GOT3 (cell line): ENCODE measurements at regions not wholly inside any gene's neighbourhood (a gene's known extent, or its start where the extent isn't known, plus 50 kb on each side); places are given as distances from the start of the nearest gene placed in this dataset.
"Not testable (repeated sequence)": the region's sequence is repeated elsewhere in the genome, so short reads cannot be mapped to it uniquely, and the experiment has no call there.

Source experiments
- DNase-seq: peaks from one replicate; lab custom pipeline; 2025; ENCODE audit warnings: mixed read lengths; lab: John Stamatoyannopoulos, UW

DNA sequence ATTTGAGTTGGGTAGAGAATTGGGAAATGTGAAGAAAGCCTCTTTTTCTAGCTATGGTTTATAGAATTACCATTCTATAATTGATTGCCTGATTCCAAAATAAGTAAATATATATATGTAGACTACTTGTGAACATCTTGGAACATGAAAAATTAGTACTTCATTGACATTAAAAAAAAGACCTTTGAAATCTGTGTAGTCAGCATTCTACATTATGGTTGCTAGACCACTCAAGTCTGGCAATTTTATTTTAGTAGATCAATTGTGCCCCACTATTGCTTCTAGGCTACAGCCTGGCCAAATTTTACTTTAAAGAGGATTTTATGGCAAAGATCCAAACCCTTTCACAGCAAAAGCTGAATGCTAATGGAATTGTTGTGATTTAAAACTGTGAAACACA lies 279.8 kb downstream of the IKZF2 start:
- no peak for DNase-seq

DNA sequence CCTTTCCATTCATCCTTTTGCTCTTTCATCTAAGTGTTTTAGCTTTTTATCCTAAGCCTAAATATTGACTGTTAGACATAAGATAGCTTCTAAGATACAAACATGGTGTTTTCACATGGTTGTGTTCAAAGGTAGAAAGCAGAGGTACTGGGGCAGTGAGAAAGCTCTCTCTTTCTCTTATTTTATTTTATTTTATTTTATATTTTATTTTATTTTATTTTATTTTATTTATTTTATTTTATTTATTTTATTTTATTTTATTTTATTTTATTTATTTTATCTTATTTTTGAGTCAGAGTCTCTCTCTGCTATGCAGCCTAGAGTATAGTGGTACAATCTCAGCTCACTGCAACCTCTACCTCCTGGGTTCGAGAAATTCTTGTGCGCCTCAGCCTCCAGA lies 287.2 kb downstream of the IKZF2 start:
- DNase-seq = no peak

DNA sequence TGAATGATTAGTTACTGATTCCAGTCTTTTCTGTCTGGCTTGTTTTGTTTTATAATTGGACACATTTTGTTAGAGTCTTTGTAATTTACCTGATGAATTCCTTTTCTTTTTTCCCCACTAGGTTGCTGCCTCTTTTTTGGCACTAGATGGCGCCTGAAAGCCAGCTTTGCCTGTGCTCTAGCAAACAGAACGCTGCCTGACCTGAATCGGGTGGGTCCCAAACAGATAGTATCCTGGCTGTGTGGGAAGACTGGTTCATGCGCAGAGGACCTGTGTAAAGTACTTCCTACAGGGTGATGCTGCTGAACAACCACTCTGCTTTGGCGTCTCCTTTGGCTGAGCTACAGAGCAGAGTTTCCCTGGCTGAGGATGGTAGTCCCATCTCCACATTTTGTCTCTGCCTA lies 288.2 kb downstream of the IKZF2 start:
- no peak for DNase-seq

DNA sequence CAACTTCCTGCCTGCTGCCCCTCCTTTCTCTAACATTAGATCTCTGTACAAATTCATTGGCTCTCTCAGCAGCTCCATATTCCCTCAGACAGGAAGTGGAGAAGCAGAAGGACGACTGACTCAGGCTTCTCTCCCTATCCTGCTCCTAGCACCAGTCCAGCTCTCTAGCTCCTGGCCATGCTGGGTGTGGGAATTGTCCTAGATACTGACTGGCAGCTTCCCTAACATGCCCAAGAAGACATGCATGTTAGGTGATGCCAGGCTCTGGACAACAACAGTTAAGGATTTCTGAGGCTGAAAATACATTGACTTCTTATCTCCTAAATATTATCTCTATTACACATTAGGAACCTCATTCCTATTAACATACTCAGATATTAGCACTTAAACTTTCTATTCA lies 292.9 kb downstream of the IKZF2 start:
- no peak for DNase-seq

DNA sequence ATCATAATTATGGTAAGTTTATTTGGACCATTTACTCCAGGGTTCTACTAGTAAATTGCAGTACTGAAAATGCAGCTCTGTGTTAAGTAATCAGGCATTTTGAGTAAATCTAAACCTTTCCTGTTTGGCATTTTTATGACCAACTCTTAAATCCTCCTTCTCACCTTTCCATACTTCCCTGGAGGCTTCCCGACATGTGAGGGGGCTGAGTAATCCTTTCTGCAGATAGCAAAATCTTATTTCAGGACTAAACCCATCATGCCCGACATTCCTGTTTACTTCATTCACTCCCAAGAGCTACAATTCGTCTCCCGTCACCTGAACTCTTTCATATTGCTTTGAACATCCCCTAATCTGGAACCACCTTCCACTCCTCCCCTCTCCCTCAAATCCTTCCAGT lies 296.6 kb downstream of the IKZF2 start:
- no peak for DNase-seq

DNA sequence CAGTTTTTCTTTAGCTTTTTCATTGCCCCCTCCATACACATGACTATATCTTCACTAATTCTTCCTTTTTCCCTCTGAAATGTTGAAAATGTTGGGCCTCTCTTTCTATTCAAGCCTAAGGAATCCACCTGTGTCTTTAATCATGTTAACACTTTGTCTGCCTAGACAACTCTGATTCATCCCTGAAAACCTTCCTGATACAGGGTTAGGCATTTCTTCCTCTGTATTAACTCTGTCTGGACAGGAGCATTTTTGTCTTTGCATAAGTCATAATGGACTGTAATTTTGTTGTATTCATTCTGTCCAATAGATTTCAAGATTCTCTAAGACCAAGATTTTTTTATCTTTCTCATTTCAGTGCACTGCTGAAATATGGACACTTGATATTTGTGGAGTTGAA lies 297.3 kb downstream of the IKZF2 start:
- no peak for DNase-seq

DNA sequence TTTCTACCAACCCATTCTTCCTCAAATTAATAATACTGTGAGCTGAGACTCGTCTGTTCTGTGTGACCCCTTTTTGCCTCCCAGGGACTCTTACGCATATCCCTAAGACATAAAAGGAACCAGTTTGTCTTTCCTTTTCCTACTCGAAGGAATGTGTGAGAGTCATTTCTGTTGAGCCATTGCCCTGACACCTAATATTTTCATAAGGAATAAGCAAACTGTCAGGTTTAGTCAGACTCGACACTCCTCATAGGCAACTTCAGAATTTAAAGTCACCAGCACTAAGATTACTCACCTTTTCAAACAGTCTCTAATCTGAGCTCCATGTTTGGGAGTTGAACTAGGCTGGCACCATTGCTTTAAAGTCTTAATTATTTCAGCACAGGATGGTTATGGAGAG lies 305.5 kb downstream of the IKZF2 start:
- no peak for DNase-seq

DNA sequence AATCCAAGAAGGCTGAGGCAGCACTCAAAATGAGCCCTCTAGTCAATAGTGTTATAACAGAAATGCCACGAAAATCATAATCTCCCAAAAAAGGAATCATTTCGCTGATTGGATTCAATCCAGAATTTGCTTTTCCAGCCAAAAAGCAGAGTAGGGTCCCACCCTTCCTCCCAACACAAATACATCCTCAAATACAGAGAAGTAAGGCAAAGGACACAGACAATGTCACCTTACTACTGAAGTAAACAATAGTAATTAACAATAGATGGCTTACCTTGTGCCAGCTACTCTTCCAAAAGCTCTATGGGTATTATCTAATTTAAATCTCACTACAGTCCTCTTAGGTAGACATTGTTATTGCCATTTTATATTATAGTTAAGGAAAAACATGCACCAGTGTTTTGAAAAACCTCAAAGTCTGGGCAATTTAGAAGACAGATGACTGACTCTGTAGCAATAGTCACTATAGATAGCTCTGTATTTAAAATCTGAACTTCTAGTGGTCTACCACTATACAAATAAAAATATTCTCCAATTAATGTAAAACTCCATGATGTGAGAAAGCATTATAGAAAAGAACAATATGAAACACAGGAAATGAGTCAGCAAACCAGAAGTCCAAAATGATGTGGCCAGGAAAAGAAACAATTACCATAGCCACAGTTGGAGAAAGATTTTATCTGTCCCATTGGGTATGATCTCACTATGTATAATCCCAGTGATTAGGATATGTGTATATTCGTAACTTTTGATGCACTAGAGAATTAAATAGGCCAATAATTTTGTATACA lies 305.0 kb upstream of the ERBB4 start:
- no peak for DNase-seq

DNA sequence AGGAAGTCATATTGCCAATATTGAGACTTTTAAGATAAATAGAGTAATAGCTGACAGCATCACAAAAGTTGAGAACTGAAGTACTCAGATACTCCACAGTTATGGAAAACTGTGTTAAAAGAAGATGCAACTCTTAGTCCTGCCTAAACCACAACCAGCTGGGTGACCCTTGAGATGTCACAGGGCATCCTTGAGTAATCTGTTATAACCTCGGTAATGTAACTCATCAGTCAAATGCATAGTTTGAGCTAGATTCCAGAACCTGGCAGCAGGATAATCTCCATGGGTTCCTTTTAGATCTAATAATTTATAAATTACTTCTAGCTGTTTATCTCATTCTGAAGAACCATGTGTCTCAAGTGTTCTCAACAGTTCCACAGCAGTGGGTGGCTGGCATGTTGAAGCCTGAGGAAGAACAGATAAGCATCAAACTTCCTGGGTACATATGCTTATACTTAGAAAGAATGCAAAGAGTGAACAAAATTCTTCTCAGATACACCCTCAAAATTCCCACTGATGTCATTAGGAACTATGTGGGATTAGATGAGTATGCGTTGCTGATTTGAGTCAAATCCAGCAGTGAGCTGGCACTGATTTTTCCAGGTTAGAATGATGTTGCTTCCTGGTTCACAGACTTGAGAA lies 304.1 kb upstream of the ERBB4 start:
- DNase-seq = no peak

DNA sequence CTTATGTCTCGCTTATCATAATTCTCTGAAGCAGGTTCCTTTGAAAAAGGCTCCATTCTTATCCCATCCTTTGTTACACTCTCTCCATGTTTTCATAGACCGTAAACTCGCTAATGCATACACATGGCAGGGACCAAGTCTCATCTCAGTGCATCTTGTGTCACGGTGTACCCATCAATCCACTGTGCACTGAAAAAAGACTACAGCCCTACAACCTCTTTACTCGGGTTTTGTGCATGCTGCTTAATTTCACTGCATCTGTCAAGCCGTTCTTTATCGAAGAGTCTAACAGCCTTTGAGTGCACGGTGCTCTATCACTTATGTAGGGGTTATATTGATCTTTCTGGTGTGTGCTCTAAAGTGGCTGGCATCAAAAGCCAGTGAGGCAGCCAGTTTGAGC lies 302.9 kb upstream of the ERBB4 start:
- DNase-seq = no peak

DNA sequence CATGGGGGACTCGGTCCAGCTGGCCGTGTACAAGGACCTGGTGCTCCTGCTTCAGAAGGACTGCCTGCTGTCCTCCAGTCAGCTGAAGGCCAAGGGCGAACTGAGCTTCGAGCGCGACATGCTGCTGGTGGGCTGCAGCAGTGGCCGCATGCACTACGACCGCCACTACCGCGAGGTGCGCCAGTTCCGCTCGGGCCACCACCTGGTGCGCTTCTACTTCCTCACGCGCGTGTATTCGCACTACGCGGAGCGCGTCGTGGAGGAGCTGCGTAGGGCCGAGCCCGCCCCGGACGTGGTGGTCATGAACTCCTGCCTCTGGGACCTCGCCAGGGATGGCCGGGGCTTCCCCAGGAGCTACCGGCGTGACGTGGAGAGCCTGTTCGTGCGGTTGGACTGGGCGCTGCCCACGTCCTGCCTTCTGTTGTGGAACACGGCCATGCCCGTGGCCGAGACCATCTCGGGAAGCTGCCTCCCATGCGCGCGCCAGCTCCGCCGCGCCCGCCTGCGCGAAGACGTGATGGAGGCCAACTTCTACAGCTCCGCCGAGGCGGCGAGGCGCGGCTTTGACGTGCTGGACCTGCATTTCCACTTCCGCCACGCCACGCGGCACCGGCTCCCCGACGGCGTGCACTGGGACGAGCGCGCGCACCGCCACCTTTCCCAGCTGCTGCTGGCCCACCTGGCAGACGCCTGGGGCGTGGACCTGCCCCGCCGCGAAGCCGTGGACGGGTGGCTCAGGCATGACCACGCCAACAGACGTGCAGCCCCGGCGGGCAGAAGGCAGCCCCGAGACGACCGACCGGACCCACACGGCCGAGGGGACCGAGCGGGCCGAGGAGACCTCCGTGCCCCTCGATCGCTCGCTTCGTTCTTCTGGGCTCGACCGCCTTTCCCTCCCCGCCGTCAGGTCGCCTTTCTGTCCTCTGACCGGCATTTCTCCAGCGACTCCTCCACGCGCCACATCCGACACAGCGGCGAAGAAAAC lies 293.9 kb upstream of the ERBB4 start:
- DNase-seq = no peak

DNA sequence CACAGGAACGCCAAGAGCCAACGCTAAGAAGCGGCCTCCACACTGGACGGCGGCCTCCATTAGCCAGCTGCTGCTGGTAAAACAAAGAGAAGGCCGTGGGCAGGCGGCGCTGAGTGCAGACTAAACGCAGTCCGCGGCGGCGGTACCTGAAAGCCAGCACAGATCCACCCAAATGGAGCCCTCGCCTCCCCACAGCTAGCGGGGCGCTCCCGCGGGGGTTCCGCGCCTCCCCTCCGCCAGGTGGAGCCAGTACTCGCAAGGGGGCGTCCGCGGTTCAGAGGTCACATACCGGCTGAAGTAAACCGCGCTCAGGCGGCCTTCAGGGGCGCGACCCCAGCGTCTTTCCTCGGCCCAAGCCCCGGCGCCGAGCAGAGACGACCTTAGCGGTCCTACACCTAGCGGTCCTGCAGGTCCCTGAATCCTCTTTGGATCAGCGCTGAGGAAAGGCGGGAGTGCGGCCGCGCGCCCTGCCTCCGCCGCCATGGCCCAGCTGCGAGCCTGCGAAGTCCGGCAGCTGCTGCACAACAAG lies 293.1 kb upstream of the ERBB4 start:
- DNase-seq = no peak

DNA sequence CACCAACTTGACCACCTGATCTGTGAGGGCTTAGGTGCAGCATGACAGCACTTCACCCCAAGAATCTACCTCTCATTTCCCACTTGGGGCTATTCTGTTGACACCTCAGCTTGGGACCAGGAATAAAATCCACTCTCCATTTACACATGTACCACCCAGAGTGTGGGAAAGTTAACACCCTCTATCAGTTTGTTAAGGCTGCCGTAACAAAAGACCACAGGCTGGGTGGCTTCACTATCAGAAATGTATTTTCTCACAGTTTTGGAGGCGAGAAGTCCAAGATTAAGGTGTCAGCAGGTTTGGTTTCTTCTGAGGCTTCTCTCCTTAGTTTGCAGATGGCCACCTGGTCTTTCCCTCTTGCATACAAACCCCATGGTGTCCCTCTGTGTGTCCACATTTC lies 277.7 kb upstream of the ERBB4 start:
- no peak for DNase-seq

DNA sequence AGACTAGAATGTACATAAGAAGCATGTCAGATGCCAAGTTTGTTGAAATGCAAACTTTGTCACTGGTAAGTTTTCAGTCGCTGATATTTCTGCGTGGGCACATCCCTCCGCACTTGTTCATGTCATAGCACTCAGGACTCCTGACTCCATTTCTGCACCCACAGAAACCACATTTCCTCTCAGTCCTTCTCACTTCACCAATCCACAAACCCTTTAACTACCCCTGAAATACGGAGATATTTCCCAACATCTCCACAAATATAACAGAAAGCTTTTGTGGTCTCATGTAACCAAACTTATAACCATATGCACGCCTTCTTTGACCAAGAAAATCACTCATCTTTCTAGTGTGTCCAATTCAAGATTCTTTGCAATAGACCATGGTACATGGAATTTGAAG lies 276.9 kb upstream of the ERBB4 start:
- DNase-seq = no peak

DNA sequence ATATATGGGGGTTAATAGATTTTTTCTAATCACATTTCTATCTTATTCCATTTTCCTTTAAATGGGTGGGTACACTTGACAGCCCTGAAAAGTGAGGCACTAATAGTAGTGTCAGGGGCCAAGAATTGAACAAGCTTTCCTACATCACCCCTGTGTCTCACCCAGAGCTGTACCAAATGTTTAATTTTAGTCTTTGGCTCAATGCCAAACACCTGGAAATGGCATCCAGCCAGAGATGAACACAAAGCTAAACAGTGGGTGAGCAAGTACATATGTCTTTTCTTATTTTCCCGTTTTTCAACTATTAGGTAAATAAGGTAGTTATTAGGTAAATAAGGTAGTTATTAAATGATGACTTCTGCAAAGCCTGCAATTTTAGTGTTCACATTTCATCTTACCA lies 276.3 kb upstream of the ERBB4 start:
- DNase-seq = no peak

DNA sequence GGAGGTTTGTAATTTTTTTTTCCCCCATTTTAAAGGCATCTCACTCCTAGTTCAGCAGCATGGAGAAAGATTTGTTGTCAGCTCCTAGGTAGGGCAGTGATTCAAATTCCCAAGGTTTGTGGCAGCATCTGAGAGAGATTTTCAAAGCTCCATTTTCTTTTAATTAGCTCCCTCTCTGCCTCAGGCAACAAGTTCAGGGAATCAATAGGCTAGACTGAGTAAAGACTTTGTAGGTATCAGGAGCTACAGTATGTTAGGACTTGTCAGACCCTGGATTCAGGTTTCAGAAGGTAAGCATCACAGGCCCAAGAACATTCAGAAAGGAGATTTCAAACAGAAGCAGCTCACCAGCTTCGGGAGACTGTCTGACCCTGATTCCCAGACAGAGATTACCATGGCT lies 273.3 kb upstream of the ERBB4 start:
- no peak for DNase-seq

DNA sequence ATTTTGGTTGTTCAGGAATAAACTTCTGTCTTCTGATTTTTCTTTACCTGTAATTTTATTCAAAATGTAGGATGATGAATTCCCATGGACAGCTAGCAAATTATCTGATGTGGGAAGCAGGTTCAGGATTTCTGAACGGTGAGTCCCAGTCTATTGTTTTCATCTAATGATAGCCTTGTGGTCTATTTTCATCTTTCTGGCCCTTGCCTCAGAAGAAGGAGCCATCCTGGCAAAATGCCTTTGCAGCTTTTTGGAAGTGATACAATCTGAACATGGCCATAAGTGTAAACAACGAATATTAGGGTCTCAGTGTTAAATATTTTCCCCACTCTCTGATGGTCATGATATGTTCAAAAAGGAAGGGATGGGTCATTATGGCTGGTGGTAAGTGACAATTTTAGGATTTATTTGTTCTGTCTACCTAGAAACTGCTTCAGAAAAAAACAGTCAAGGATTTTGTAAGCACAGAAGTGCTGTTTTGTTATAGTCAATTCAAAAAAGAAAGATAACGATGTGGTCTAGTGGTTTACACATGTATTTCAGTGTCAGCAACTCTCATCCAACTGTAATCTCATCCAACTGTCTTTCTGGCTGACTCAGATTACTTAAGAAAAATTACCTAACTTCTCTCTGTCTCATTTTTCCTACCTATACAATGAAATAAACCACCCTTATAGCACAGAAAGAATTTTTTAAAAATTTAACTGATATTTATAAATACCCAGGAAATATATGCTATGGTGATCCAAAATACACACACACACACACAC lies 272.6 kb upstream of the ERBB4 start:
- DNase-seq = no peak

DNA sequence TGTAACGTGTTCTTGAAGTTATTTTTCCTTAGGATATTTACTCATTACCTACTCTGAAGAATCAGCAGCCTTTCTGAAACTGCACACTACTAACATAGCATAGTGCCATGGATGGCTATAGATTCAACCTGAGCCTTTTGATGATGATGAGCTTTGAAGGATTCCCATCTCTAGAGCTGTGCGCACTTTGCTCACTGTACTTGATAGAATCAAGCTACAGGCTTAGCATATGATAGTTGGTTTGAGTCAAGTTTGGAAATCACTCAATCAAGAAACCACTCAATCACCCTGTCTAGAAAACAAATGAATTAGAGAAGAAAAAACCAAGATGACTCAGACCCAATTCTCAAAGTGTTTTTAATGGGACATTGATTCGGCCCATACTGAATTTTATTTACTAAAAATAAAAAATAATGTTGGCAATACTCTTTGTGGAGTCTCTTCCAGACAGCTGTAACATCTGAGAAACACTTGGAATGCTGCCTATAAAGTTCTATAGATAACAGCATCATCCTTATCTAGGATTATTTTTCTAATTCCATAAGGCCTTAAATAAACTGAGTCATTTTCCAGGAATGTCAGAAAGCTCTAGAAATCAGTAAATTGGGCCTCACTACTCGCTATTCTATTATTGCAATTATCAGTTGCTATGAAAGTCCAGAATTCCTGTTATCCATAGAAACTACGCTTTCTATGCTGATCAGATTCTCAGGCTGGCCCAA lies 259.0 kb upstream of the ERBB4 start:
- DNase-seq = no peak

DNA sequence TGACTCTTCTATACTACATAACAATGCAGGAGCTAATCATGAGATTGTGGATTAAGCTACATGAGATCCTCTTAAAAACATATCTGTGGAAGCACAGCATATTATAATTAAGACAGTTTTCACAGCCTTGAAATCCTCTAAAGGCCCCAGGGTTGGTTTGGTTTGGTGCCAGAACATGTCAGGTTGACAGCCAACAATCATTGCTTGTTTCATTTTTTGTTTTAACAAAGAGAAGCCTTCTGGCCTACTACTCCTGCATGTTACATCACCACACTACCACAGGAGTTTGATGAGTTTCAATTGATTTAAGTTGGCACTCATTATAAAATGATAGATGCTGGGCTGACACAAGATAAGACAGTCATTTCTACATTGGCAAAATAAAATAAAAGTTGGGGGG lies 255.9 kb upstream of the ERBB4 start:
- no peak for DNase-seq

DNA sequence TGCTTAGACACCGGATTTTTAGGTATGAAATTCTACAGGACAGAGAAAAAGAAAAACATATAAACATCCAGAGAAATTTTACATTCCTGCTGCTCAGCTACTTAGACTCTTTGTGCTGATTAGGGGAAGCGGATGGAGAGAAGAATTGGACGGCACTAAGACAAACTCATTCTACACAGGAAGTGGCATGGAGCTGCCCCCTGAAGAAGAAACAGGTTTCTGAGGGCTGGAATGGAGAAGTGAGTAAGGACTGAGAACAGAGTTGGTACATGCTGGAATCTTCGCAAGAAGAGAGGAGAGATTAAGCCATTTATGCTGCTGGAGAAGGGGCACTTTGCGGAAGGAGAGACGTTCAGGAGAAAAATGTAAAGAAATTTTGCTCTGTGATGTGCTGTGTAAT lies 253.0 kb upstream of the ERBB4 start:
- no peak for DNase-seq

DNA sequence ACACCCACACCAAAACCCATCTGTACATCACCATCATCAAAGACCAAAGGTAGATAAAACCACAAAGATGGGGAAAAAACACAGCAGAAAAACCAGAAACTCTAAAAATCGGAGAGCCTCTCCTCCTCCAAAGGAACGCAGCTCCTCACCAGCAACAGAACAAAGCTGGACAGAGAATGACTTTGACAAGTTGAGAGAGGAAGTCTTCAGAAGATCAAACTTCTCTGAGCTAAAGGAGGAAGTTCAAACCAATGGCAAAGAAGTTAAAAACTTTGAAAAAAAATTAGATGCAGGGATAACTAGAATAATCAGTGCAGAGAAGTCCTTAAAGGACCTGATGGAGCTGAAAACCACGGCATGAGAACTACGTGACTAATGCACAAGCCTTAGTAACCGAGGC lies 247.5 kb upstream of the ERBB4 start:
- not testable (repeated sequence) for DNase-seq
